ENCODE measurements at regions not wholly inside any gene's neighbourhood (a gene's known extent, or its start where the extent isn't known, plus 50 kb on each side); places are given as distances from the start of the nearest gene placed in this dataset.

DNA sequence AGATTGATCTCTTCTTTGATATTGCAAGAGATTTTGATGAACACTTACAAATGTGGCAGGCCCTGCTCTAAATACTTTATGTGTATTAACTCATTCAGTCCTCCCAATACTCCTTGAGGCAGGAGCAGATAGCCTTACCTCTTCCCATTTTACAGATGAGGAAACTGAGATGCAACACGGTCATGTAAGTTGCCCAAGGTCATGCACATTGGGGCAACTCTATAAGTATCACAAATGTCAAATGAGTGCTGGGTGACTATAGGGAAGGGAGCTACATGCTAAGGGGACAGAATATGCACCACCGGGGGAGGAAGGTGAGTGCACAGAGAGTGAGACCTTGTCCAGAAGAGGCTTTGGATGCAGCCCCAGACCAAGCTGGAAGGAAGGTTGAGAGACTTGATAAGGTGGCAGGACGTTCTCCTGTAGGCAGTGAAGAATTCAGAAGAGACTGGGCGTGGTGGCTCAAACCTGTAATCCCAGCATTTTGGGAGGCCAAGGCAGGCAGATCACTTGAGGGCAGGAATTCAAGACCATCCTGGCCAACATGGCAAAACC is 132.3 kb upstream of the PWP1 start:
- DNase-seq (ENCODE audit: low spot score): no peak

DNA sequence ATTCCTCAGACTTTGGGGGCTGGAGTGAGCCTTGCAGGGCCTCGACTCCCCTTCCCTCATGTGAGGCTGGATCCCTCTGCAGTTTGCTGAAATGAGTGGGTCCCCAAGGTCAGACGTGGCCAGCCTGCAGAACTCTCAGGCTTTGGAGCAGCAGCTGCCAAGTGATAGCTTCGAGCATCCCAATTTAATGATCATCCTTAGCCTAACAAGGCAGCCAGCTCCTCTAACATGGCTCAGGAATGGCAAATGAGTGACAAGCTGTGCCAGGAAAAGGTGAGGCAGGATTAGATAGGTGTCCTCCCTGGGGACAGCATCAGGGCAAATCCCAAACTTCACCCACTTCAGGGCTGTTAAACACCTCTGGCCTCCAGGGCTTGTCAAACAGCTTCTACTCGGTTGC is 130.7 kb upstream of the PWP1 start:
- DNase-seq (ENCODE audit: low spot score): no peak

- no peak for DNase-seq (ENCODE audit: low spot score)
These were observed 128.6 kb upstream of the PWP1 start for GRCh38 chr12:107557026-107557425.

- no peak for DNase-seq (ENCODE audit: low spot score)
These were observed 128.0 kb upstream of the PWP1 start for GRCh38 chr12:107557589-107558100.

GRCh38 chr12:107558141-107558815 is 127.3 kb upstream of the PWP1 start:
- no peak for DNase-seq (ENCODE audit: low spot score)

DNA sequence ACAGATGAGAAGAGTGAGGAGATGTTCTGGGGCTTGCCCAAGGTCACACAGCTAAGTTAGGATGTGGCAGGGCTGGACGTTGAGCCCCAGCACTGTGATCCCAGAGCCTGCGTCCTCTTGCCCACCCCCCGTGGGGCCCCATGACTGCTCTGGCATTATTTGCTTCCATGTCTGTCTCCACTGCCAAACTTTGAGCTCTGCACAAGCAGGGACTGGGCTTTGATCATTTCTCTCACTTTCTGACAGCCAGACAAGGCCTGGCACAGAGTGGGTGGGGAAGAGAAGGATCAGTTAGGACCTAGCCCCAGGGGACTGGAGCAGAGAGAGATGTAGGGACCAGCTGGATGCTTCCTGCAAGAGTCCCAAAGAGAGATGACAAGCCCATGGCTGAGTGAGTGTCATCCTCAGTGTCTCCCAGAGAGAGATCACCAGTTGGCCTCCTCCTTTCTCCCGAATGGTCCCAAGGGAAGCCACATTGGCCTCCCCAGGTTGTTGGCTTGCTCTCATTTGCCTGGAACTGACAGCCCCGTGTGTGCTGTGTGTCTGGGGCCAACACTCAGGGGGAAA is 126.7 kb upstream of the PWP1 start:
- DNase-seq (ENCODE audit: low spot score): no peak

- DNase-seq (ENCODE audit: low spot score): no peak
These were observed 125.3 kb upstream of the PWP1 start for GRCh38 chr12:107560165-107560898.

DNA sequence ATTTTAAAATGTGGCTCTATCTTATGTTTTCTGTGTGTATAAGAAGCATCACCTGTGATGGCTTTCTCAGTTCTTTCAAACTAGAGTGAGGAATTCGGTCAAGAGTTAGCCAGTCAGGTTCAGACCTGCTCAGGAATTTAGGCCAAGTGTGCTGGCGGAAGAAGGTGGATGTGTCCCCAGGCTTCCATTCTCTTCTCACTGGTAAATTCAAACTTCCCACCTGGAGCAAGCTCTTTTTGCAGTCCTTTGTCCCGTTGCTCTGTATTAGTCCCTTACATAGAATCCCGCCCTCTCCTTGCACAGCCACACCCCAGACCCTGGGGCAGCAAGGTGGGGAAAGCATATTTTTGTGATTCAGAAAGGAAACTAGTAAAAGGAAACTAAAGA is 124.7 kb upstream of the PWP1 start:
- no peak for DNase-seq (ENCODE audit: low spot score)

GRCh38 chr12:107564946-107565345 is 120.7 kb upstream of the PWP1 start:
- no peak for DNase-seq (ENCODE audit: low spot score)

DNA sequence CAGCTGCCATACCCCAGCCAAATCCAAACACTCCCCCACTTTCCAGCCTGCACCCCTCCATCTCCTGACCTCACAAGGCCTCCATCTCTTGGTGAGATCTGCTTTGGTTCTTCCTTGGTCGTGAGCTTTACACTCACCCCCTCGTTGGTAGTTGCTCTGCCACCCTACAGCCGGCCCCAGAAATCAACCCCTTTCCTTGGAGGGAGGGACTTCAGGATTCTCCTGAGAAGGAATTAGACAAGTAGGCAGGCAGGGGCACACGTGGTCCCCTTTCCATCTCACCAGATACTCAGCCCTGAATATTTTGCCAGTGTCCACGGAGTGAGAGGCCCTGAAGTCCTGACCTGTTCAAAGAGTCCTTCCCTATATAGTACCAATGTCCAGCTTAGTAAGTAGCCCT is 120.0 kb upstream of the PWP1 start:
- no peak for DNase-seq (ENCODE audit: low spot score)

- no peak for DNase-seq (ENCODE audit: low spot score)
These were observed 117.6 kb upstream of the PWP1 start for GRCh38 chr12:107567876-107568619.

DNA sequence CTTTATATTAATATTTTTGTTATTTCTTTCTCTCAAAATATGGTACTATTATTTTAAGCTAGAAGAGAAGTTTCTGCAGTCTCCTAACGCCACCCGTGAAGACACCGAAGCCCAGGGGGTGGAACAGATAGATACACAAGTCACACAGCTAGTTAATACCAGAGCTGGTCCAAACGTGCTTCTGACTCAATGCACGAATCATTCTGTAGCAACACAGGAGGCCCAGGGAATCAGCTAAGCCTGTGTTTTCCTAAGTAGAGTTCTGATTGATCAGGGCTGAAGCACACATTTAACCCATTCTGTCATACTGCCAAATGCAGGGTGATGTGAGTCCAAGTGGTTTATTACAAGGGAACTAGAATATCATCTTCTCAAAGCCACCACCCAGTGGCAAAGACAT is 116.9 kb upstream of the PWP1 start:
- DNase-seq (ENCODE audit: low spot score): no peak

- no peak for DNase-seq (ENCODE audit: low spot score)
These were observed 114.9 kb upstream of the PWP1 start for GRCh38 chr12:107570721-107571120.

- no peak for DNase-seq (ENCODE audit: low spot score)
These were observed 114.1 kb upstream of the PWP1 start for GRCh38 chr12:107571492-107571891.

- DNase-seq (ENCODE audit: low spot score): no peak
These were observed 110.9 kb upstream of the PWP1 start for GRCh38 chr12:107574691-107575090.

DNA sequence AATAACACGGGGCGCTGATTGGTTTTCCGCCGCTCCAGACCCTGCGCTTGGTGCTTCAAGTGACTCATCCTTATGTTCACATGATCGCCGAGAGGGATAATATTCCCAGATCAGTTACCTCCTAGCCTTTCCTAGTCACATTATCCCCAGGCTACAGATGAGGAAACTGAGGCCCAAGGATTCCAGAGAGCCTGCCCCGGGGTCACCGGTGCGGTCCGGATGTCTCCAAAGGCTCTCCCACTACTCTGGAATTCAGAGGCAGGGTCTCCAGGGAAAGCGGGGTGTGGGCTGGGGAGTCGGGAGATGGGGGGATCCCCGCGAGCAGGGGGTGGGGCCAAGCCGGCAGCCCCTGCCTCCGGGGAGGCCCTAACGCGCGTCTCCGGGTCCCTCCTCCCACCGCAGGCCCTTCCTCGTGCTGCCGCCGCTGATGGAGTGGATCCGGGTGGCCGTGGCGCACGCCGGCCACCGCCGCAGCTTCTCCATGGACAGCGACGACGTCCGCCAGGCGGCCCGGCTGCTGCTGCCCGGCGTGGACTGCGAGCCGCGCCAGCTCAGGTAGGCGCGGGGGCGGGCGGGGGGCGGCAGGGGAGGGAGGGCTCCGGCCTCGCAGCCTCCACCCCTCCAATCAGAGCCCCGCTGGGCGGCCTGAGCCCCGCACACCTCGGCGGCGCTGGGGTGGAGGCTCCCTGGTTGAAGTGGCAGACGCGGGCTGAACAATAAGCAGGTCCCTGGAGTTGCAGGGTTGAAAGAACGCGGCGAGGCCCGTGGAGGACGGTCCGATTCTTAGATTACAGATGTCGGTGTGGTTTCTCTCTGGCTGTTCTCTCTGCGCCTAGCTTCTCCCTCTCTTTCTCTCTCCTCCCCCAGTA is 104.6 kb upstream of the PWP1 start:
- DNase-seq (ENCODE audit: low spot score): no peak

DNA sequence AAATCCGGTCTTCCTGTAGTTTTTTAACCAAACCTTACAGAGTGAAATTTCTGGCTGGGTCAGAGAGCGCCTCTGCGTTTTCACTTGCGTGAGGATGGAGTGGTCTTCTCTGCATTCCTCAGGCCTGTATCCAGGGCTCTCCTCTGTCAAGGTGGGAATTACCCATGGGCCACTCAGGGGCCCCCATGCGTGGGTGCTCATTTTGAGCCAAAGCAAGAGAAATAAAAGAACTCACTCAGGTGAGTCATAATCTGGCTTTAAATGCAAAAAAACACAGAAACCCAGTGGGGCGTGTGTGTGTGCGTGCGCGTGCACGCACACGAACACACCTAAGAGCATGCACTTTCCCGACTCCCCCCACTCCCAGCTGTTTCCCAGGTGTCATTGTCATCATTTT is 104.0 kb upstream of the PWP1 start:
- DNase-seq (ENCODE audit: low spot score): no peak

GRCh38 chr12:107583551-107583950 is 102.0 kb upstream of the PWP1 start:
- DNase-seq (ENCODE audit: low spot score): no peak

DNA sequence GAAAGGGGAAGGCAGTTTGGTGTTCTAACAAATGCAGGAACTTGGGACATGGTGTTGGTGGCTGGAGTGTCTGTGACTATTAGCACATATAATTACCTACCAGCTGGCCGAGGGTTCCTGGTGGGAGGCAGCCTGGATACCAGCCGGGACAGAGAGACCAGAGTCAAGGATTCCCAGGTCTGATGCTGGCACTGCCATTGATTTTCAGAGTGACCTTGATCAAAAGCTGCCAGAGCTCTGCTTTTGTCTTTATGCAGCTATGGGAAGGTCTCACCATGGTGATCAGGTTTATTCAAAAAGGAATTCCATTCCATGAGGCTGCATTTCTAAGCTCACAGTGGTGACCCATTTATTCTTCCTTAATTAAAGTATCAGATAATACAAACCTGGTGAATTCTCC is 101.0 kb upstream of the PWP1 start:
- DNase-seq (ENCODE audit: low spot score): no peak

GRCh38 chr12:107586256-107586970 is 99.2 kb upstream of the PWP1 start:
- DNase-seq (ENCODE audit: low spot score): no peak

DNA sequence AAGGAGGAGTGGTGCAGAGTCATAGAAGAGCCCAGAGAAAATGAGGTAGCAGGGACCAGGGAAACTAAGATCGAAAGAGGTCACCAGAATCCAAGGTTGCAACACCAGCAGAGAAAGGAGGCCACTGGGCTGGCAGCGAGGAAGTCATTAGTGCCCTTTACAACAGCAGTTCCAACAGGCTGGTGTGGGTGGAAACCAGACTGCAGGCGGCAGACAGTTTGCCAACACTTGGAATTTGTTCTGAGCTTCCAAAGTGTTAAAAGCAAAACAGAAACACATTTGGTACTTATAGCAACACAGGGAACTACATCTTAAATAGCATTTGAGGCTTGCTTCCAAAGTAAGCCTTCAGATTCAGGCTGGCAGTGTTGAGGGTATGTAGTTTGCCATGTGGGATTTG is 95.2 kb upstream of the PWP1 start:
- DNase-seq (ENCODE audit: low spot score): no peak

Data from putamen (tissue), 1 donor.